ENCODE measurements at regions not wholly inside any gene's neighbourhood (a gene's known extent, or its start where the extent isn't known, plus 50 kb on each side); places are given as distances from the start of the nearest gene placed in this dataset.

DNA sequence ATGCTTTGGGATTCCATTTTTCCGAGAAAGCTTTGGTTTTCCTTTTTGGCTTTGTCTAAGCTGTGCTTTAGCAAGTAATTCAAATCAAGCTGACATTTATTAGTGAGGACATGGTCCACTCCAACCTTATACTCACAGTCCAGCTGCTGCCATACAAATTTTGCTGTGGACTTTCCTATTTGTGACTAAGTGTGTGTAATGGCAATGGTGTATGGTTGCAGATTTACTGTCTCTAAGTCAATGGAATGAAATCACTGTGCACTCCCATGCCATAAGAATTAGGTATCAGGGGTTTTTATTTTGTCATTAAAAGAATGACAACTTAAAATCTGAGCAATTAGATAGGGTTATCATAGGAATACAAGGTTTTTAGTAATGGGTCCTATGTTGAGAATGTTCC is 530.0 kb downstream of the CCDC171 start:
- Mint-ChIP-seq H3K9me3 (peaks cover 6 to 8% of the 10 kb centered on the region in 2 donors), H3K27ac (no peak overlapping the region), H3K4me3 (no peak overlapping the region), H3K4me1 (no peaks in the 10 kb centered on the region), H3K36me3 (peaks cover 5% of the 10 kb centered on the region), H3K27me3 (ENCODE audit: low read depth in 2 of 2) (peaks cover 14 to 31% of the 10 kb centered on the region in 2 donors)
- Histone ChIP-seq H3K9me3 (ENCODE audit: control insufficient read depth, insufficient read depth, low read length) (no peaks in the 10 kb centered on the region), H3K27ac (ENCODE audit: low read length) (no peak overlapping the region), H3K27me3 (ENCODE audit: control insufficient read depth, insufficient read depth, low read length) (no peaks in the 10 kb centered on the region), H3K36me3 (ENCODE audit: control insufficient read depth, insufficient read depth, low read length) (no peaks in the 10 kb centered on the region), H3K4me3 (ENCODE audit: low read length) (no peak overlapping the region), H3K4me1 (ENCODE audit: control insufficient read depth, insufficient read depth, low read length) (no peaks in the 10 kb centered on the region)
- intact Hi-C loops (cut with micrococcal nuclease) = no loop called here
- TF ChIP-seq, protein P1, sequence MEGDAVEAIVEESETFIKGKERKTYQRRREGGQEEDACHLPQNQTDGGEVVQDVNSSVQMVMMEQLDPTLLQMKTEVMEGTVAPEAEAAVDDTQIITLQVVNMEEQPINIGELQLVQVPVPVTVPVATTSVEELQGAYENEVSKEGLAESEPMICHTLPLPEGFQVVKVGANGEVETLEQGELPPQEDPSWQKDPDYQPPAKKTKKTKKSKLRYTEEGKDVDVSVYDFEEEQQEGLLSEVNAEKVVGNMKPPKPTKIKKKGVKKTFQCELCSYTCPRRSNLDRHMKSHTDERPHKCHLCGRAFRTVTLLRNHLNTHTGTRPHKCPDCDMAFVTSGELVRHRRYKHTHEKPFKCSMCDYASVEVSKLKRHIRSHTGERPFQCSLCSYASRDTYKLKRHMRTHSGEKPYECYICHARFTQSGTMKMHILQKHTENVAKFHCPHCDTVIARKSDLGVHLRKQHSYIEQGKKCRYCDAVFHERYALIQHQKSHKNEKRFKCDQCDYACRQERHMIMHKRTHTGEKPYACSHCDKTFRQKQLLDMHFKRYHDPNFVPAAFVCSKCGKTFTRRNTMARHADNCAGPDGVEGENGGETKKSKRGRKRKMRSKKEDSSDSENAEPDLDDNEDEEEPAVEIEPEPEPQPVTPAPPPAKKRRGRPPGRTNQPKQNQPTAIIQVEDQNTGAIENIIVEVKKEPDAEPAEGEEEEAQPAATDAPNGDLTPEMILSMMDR (IDR thresholded peaks at IDR 0.05) = no peak
- no peak for ATAC-seq
- WGBS (ENCODE audit: insufficient coverage) = 82% methylated on average over 1 of the region's 1 CpG
- no peak for DNase-seq

DNA sequence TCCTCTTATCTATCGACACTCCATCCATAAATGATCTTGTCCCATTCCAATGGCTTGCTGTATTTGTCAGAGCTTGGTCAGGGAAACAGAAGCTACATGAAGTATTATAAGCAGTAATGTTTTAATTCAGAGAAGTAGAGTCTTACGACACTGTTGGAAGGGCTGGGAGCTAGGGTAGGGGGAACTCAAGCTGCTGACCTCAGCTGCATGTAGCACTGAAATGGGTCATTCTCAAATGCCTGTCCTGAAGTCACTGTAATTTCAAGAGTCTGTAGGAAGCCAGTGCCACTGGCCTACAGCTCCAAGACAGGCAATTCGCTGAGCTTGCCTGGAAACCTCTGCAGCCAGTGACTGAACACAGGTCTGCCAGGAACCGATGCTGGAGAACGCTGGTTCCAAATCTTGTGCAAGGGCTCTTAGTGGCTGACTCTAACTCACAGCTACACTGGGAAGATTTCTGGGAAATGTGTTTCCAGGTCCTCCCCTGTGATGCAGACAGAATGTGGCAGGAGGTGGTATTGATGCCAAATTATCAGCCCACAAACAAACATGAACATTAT is 532.4 kb downstream of the CCDC171 start:
- peaks cover 8% of the 10 kb centered on the region for H3K36me3 Mint-ChIP-seq
- intact Hi-C loops (cut with micrococcal nuclease) = no loop called here
- H3K9me3 ChIP-seq (ENCODE audit: control insufficient read depth, insufficient read depth, low read length) = no peaks in the 10 kb centered on the region
- no peak overlapping the region for H3K4me3 Mint-ChIP-seq
- H3K4me3 ChIP-seq (ENCODE audit: low read length) = no peak overlapping the region
- peaks cover 14 to 31% of the 10 kb centered on the region in 2 donors for H3K27me3 Mint-ChIP-seq (ENCODE audit: low read depth in 2 of 2)
- peaks cover 6 to 8% of the 10 kb centered on the region in 2 donors for H3K9me3 Mint-ChIP-seq
- DNase-seq (no peak), ATAC-seq (no peak)
- H3K4me1 Mint-ChIP-seq = no peaks in the 10 kb centered on the region
- no peaks in the 10 kb centered on the region for H3K27me3 ChIP-seq (ENCODE audit: control insufficient read depth, insufficient read depth, low read length)
- TF ChIP-seq, protein P1 (IDR thresholded peaks at IDR 0.05) = no peak
- 92% methylated on average over 4 of the region's 5 CpGs for WGBS (ENCODE audit: insufficient coverage)
- H3K36me3 ChIP-seq (ENCODE audit: control insufficient read depth, insufficient read depth, low read length) = no peaks in the 10 kb centered on the region
- no peak overlapping the region for H3K27ac ChIP-seq (ENCODE audit: low read length)
- H3K4me1 ChIP-seq (ENCODE audit: control insufficient read depth, insufficient read depth, low read length) = no peaks in the 10 kb centered on the region
- H3K27ac Mint-ChIP-seq = no peak overlapping the region

DNA sequence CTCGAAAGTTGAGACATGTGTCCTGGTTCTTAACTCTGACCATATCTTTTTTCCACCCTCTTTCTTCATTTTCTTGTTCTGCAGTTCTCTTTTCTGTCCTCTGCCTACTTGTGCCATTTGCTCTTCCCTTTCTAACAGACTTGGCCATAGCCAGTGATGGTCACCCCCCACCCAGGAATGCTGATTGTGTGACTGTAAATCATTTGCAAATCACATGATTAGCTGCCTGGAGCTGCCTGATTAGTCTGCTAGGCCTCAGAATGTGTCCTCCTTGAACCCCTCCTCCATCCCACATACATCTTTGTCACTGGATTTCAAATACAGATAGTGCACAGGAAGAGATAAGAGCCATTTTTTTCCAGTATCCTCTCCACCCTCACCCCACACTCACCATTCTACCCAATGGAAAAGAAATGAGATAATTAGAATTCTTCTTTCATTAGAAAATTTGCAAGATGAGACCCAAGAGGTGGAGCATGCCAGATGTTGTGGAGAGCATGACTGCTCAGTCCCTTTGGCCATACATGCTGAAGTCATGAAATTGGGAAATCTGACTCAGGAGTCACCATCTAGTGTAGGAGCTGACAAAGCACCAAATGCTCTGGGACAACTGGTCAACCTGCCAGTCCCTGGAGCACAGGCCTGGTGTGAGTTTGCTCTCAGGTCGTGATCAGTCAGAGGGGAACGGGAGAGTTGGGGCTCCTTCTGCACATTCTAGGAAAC is 538.2 kb downstream of the CCDC171 start:
- no peak for DNase-seq
- H3K4me3 Mint-ChIP-seq = no peak overlapping the region
- 93% methylated on average over 3 of the region's 3 CpGs for WGBS (ENCODE audit: insufficient coverage)
- no peaks in the 10 kb centered on the region for H3K9me3 ChIP-seq (ENCODE audit: control insufficient read depth, insufficient read depth, low read length)
- intact Hi-C loops (cut with micrococcal nuclease) = no loop called here
- no peak overlapping the region for H3K27ac Mint-ChIP-seq
- H3K4me1 Mint-ChIP-seq = no peaks in the 10 kb centered on the region
- H3K4me3 ChIP-seq (ENCODE audit: low read length) = no peak overlapping the region
- H3K27me3 ChIP-seq (ENCODE audit: control insufficient read depth, insufficient read depth, low read length) = no peaks in the 10 kb centered on the region
- peaks cover 8% of the 10 kb centered on the region for H3K36me3 Mint-ChIP-seq
- H3K4me1 ChIP-seq (ENCODE audit: control insufficient read depth, insufficient read depth, low read length) = no peaks in the 10 kb centered on the region
- TF ChIP-seq, protein P1 (IDR thresholded peaks at IDR 0.05) = no peak
- no peak overlapping the region for H3K27ac ChIP-seq (ENCODE audit: low read length)
- H3K36me3 ChIP-seq (ENCODE audit: control insufficient read depth, insufficient read depth, low read length) = no peaks in the 10 kb centered on the region
- H3K9me3 Mint-ChIP-seq = peaks cover 5 to 12% of the 10 kb centered on the region in 2 donors
- no peak for ATAC-seq
- H3K27me3 Mint-ChIP-seq (ENCODE audit: low read depth in 2 of 2) = peaks cover 12 to 19% of the 10 kb centered on the region in 2 donors
